Gastroesophageal sphincter (tissue), 4 donors: ENCODE measurements at regions not wholly inside any gene's neighbourhood (a gene's known extent, or its start where the extent isn't known, plus 50 kb on each side); places are given as distances from the start of the nearest gene placed in this dataset.

ENCODE experiments used
- ATAC-seq: fragments of 150-250 bp; one replicate; pipeline ENCODE4 v1.9.1; 2016; ENCODE audit warnings: mild to moderate bottlenecking, moderate library complexity
- H3K27ac ChIP-seq, 4 donors: fragments of 200-600 bp; sonication (generic) in 3 of 4; 1 replicate in 3 of 4; 2 replicates in 1 of 4; pipeline ENCODE4 v1.5.1; 2016 to 2019
- H3K27me3 ChIP-seq: fragments of 200-600 bp; sonication (generic); one replicate; pipeline ENCODE4 v1.5.1; 2019
- H3K36me3 ChIP-seq, 2 donors: fragments of 200-600 bp; sonication (generic); one replicate each; pipeline ENCODE4 v1.5.1; 2019; ENCODE audit warnings: control low read depth in 1 of 2
- H3K4me1 ChIP-seq, 3 donors: fragments of 200-600 bp; sonication (generic); 1 replicate in 2 of 3; 2 replicates in 1 of 3; pipeline ENCODE4 v1.5.1; 2016 to 2019; ENCODE audit warnings: control low read depth in 2 of 3
- H3K4me3 ChIP-seq, 2 donors: fragments of 200-600 bp; sonication (generic); one replicate each; pipeline ENCODE4 v1.5.1; 2019; ENCODE audit warnings: mild to moderate bottlenecking in 1 of 2, moderate library complexity in 1 of 2
- H3K9me3 ChIP-seq, 3 donors: fragments of 200-600 bp; sonication (generic); one replicate each; pipeline ENCODE4 v1.5.1; 2017 to 2019; ENCODE audit warnings: control low read depth in 2 of 3
- EP300 ChIP-seq: sonication (generic); formaldehyde crosslinking; IDR thresholded peaks from one replicate; pipeline ENCODE4 v1.6.1; 2017; ENCODE audit warnings: antibody characterized with exemption, mild to moderate bottlenecking
- POLR2A ChIP-seq, 2 donors: fragments of 450-650 bp; IDR thresholded peaks; one replicate each; pipeline ENCODE4 v1.6.1; 2017; ENCODE audit warnings: antibody characterized with exemption in 2 of 2, mild to moderate bottlenecking in 2 of 2, moderate library complexity in 1 of 2
- POLR2AphosphoS5 ChIP-seq: sonication (generic); formaldehyde crosslinking; IDR thresholded peaks from one replicate; pipeline ENCODE4 v1.6.1; 2017; ENCODE audit warnings: antibody characterized with exemption
- WGBS, 2 donors: methylation state at CpG; one replicate each; pipeline ENCODE4 v1.1.5; 2018; ENCODE audit warnings: low coverage in 1 of 2; 5-methylcytosine and 5-hydroxymethylcytosine counted together
- TF ChIP-seq, protein P1 (sequence below), 4 experiments: fragments of 200-600 bp in 2 of 4; fragments of 450-650 bp in 2 of 4; sonication (generic) in 1 of 4; IDR thresholded peaks; one replicate each; pipeline ENCODE4 v1.5.1; 2017 to 2019; ENCODE audit warnings: antibody characterized with exemption in 4 of 4, mild to moderate bottlenecking in 2 of 4, moderate library complexity in 2 of 4

DNA sequence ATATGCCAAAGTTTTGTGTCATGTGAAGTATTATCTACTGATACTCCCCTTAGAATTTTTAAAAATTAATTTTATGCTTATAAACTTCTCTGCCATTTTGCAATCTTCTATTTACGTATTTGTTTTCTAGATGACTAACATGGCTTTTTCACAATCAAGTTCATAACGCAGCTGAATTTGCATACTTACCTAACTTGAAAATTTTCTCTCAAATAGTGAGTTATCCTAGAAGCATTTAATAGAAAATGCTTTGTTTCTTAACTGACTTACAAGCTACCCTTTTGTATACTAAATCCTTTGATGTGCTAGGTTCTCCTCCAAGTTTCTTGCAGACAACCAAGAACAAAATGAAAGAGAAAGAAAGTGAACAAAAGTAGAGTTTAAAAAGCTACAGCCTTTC is 683.5 kb downstream of the LIG4 start:
- no peak for ATAC-seq
- no peaks in the 10 kb centered on the region for H3K36me3 ChIP-seq
- WGBS, 2 donors = 76 to 83% methylated on average over 2 of the region's 2 CpGs

DNA sequence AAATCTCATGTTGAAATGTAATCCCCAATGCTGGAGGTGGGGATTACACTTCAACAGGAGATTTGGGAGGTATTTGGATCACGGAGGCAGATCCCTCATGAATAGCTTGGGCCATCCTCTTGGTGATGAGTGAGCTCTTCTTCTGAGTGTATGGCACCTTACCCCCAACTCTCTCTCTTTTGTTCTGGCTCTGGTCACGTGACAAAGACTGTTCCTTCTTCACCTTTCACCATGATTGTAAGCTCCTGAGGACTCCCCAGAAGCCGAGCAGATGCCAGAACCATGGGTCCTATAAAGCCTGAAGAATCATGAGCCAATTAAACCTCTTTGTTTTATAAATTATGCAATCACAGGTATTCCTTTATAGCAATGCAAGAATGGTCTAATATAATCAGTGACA is 684.2 kb downstream of the LIG4 start:
- 71 to 74% methylated on average over 3 of the region's 3 CpGs for WGBS, 2 donors
- H3K4me3 ChIP-seq = no peak overlapping the region
- no peak for ATAC-seq
- TF ChIP-seq POLR2AphosphoS5 (no peak), EP300 (no peak)
- TF ChIP-seq, protein P1, sequence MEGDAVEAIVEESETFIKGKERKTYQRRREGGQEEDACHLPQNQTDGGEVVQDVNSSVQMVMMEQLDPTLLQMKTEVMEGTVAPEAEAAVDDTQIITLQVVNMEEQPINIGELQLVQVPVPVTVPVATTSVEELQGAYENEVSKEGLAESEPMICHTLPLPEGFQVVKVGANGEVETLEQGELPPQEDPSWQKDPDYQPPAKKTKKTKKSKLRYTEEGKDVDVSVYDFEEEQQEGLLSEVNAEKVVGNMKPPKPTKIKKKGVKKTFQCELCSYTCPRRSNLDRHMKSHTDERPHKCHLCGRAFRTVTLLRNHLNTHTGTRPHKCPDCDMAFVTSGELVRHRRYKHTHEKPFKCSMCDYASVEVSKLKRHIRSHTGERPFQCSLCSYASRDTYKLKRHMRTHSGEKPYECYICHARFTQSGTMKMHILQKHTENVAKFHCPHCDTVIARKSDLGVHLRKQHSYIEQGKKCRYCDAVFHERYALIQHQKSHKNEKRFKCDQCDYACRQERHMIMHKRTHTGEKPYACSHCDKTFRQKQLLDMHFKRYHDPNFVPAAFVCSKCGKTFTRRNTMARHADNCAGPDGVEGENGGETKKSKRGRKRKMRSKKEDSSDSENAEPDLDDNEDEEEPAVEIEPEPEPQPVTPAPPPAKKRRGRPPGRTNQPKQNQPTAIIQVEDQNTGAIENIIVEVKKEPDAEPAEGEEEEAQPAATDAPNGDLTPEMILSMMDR (IDR thresholded peaks at IDR 0.05) = no peak
- no peaks in the 10 kb centered on the region for H3K27me3 ChIP-seq
- H3K27ac ChIP-seq = no peak overlapping the region
- H3K9me3 ChIP-seq = peaks cover 0 to 5% (median 0%) of the 10 kb centered on the region in 3 donors
- H3K4me1 ChIP-seq = no peaks in the 10 kb centered on the region
- no peaks in the 10 kb centered on the region for H3K36me3 ChIP-seq

More for the DNA sequence above, 683.5 kb downstream of the LIG4 start:
- no peak overlapping the region for H3K4me3 ChIP-seq
- TF ChIP-seq POLR2AphosphoS5 (no peak), POLR2A (IDR thresholded peaks at IDR 0.05) (no peak), EP300 (no peak)
- TF ChIP-seq, protein P1 (IDR thresholded peaks at IDR 0.05) = no peak
- H3K4me1 ChIP-seq = no peaks in the 10 kb centered on the region
- no peak overlapping the region for H3K27ac ChIP-seq
- no peaks in the 10 kb centered on the region for H3K27me3 ChIP-seq
- H3K9me3 ChIP-seq = peaks cover 0 to 5% (median 0%) of the 10 kb centered on the region in 3 donors

- WGBS, 2 donors = 80 to 83% methylated on average over 4 of the region's 4 CpGs
- no peak for ATAC-seq
- H3K36me3 ChIP-seq = no peaks in the 10 kb centered on the region
- H3K9me3 ChIP-seq = no peaks in the 10 kb centered on the region
- H3K27ac ChIP-seq = no peak overlapping the region
- TF ChIP-seq, protein P1 (IDR thresholded peaks at IDR 0.05) = no peak
- TF ChIP-seq POLR2A (IDR thresholded peaks at IDR 0.05) (no peak), POLR2AphosphoS5 (no peak), EP300 (no peak)
- H3K27me3 ChIP-seq = no peaks in the 10 kb centered on the region
- no peaks in the 10 kb centered on the region for H3K4me1 ChIP-seq
- H3K4me3 ChIP-seq = no peak overlapping the region
Observed at GRCh38 chr13:107529035-107529434, 686.3 kb downstream of the LIG4 start.

GRCh38 chr13:107518780-107519179 is 696.6 kb downstream of the LIG4 start:
- 84 to 96% methylated on average over 4 of the region's 4 CpGs for WGBS, 2 donors
- TF ChIP-seq POLR2AphosphoS5 (no peak), POLR2A (IDR thresholded peaks at IDR 0.05) (no peak), EP300 (no peak)
- TF ChIP-seq, protein P1 (IDR thresholded peaks at IDR 0.05) = no peak
- ATAC-seq = no peak

DNA sequence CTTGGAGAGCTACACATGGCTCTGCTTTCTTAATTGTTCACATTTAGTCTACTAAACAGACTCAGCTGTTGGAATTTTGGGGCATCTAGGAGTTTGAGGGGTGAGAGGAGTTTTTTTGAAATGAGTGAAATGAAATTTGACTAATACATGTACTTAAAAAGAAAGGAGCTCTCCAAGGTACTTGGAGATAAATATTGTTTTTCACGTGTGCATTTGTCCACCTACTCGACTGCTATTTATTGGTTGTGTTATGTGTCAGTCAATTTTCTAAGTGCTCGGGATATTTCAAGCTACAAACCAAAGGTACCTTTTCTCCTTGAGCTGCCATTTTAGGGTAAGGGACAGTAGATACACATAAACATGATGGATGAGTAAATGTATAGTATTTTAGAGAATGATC is 697.0 kb downstream of the LIG4 start:
- Histone ChIP-seq H3K27ac (no peak overlapping the region), H3K4me1 (no peaks in the 10 kb centered on the region), H3K9me3 (no peaks in the 10 kb centered on the region), H3K36me3 (no peaks in the 10 kb centered on the region), H3K4me3 (no peak overlapping the region), H3K27me3 (no peaks in the 10 kb centered on the region)
- WGBS, 2 donors = 28 to 34% methylated on average over 3 of the region's 3 CpGs
- no peak for ATAC-seq
- TF ChIP-seq POLR2AphosphoS5 (no peak), POLR2A (IDR thresholded peaks at IDR 0.05) (no peak), EP300 (no peak)
- TF ChIP-seq, protein P1 (IDR thresholded peaks at IDR 0.05) = no peak

More at GRCh38 chr13:107518780-107519179, 696.6 kb downstream of the LIG4 start:
- no peak overlapping the region for H3K27ac ChIP-seq
- no peak overlapping the region for H3K4me3 ChIP-seq
- H3K36me3 ChIP-seq = no peaks in the 10 kb centered on the region
- no peaks in the 10 kb centered on the region for H3K27me3 ChIP-seq
- H3K9me3 ChIP-seq = no peaks in the 10 kb centered on the region
- no peaks in the 10 kb centered on the region for H3K4me1 ChIP-seq
